ENCODE measurements at regions not wholly inside any gene's neighbourhood (a gene's known extent, or its start where the extent isn't known, plus 50 kb on each side); places are given as distances from the start of the nearest gene placed in this dataset.

- H3K4me3 ChIP-seq (ENCODE audit: low read length): no peak overlapping the region
- no peak overlapping the region for H3K27ac ChIP-seq (ENCODE audit: low read length)
- H3K36me3 ChIP-seq (ENCODE audit: control insufficient read depth, insufficient read depth, low read length): no peaks in the 10 kb centered on the region
- no CpG with 5 or more reads among the region's 5 CpGs for WGBS (ENCODE audit: insufficient coverage, insufficient read length)
- H3K27me3 ChIP-seq (ENCODE audit: control insufficient read depth, insufficient read depth, low read length): no peaks in the 10 kb centered on the region
- H3K9me3 ChIP-seq (ENCODE audit: control insufficient read depth, insufficient read depth, low read length): no peaks in the 10 kb centered on the region
- H3K4me1 ChIP-seq (ENCODE audit: control insufficient read depth, insufficient read depth, low read length): no peaks in the 10 kb centered on the region; the same call in 1 of the 2 replicates
- DNase-seq (ENCODE audit: low read depth, low spot score): no peak
Measured at GRCh38 chr22:19590696-19591095, 66.5 kb upstream of the CLDN5 start.

- WGBS (ENCODE audit: insufficient coverage, insufficient read length): no CpG with 5 or more reads among the region's 2 CpGs
- H3K27ac ChIP-seq (ENCODE audit: low read length): no peak overlapping the region
Measured at GRCh38 chr22:19591568-19591967, 67.4 kb upstream of the CLDN5 start.

GRCh38 chr22:19592464-19592863 lies 68.3 kb upstream of the CLDN5 start:
- Histone ChIP-seq H3K9me3 (ENCODE audit: control insufficient read depth, insufficient read depth, low read length) (no peaks in the 10 kb centered on the region), H3K27ac (ENCODE audit: low read length) (no peak overlapping the region), H3K4me3 (ENCODE audit: low read length) (no peak overlapping the region), H3K4me1 (ENCODE audit: control insufficient read depth, insufficient read depth, low read length) (no peaks in the 10 kb centered on the region; the same call in 1 of the 2 replicates), H3K27me3 (ENCODE audit: control insufficient read depth, insufficient read depth, low read length) (no peaks in the 10 kb centered on the region), H3K36me3 (ENCODE audit: control insufficient read depth, insufficient read depth, low read length) (no peaks in the 10 kb centered on the region)
- DNase-seq (ENCODE audit: low read depth, low spot score): no peak
- WGBS (ENCODE audit: insufficient coverage, insufficient read length): no CpG with 5 or more reads among the region's 4 CpGs

More at GRCh38 chr22:19591568-19591967, 67.4 kb upstream of the CLDN5 start:
- H3K9me3 ChIP-seq (ENCODE audit: control insufficient read depth, insufficient read depth, low read length): no peaks in the 10 kb centered on the region
- DNase-seq (ENCODE audit: low read depth, low spot score): no peak
- no peaks in the 10 kb centered on the region; the same call in 1 of the 2 replicates for H3K4me1 ChIP-seq (ENCODE audit: control insufficient read depth, insufficient read depth, low read length)
- H3K4me3 ChIP-seq (ENCODE audit: low read length): no peak overlapping the region
- no peaks in the 10 kb centered on the region for H3K27me3 ChIP-seq (ENCODE audit: control insufficient read depth, insufficient read depth, low read length)
- no peaks in the 10 kb centered on the region for H3K36me3 ChIP-seq (ENCODE audit: control insufficient read depth, insufficient read depth, low read length)

- no peak for DNase-seq (ENCODE audit: low read depth, low spot score)
- no peaks in the 10 kb centered on the region; the same call in 1 of the 2 replicates for H3K4me1 ChIP-seq (ENCODE audit: control insufficient read depth, insufficient read depth, low read length)
- no peaks in the 10 kb centered on the region for H3K27me3 ChIP-seq (ENCODE audit: control insufficient read depth, insufficient read depth, low read length)
- no peak overlapping the region for H3K27ac ChIP-seq (ENCODE audit: low read length)
- no peak overlapping the region for H3K4me3 ChIP-seq (ENCODE audit: low read length)
- no peaks in the 10 kb centered on the region for H3K36me3 ChIP-seq (ENCODE audit: control insufficient read depth, insufficient read depth, low read length)
- H3K9me3 ChIP-seq (ENCODE audit: control insufficient read depth, insufficient read depth, low read length): no peaks in the 10 kb centered on the region
- no CpG with 5 or more reads among the region's 7 CpGs for WGBS (ENCODE audit: insufficient coverage, insufficient read length)
Measured at GRCh38 chr22:19593991-19594569, 69.9 kb upstream of the CLDN5 start.

GRCh38 chr22:19595532-19595931 lies 71.3 kb upstream of the CLDN5 start:
- Histone ChIP-seq H3K9me3 (ENCODE audit: control insufficient read depth, insufficient read depth, low read length) (no peaks in the 10 kb centered on the region), H3K36me3 (ENCODE audit: control insufficient read depth, insufficient read depth, low read length) (no peaks in the 10 kb centered on the region), H3K27me3 (ENCODE audit: control insufficient read depth, insufficient read depth, low read length) (no peaks in the 10 kb centered on the region), H3K27ac (ENCODE audit: low read length) (no peak overlapping the region), H3K4me1 (ENCODE audit: control insufficient read depth, insufficient read depth, low read length) (no peaks in the 10 kb centered on the region; the same call in 1 of the 2 replicates), H3K4me3 (ENCODE audit: low read length) (no peak overlapping the region)
- DNase-seq (ENCODE audit: low read depth, low spot score): no peak
- no CpG with 5 or more reads among the region's 7 CpGs for WGBS (ENCODE audit: insufficient coverage, insufficient read length)

- no peaks in the 10 kb centered on the region for H3K27me3 ChIP-seq (ENCODE audit: control insufficient read depth, insufficient read depth, low read length)
- H3K4me3 ChIP-seq (ENCODE audit: low read length): no peak overlapping the region
- no peak overlapping the region for H3K27ac ChIP-seq (ENCODE audit: low read length)
- H3K36me3 ChIP-seq (ENCODE audit: control insufficient read depth, insufficient read depth, low read length): no peaks in the 10 kb centered on the region
- no peaks in the 10 kb centered on the region for H3K9me3 ChIP-seq (ENCODE audit: control insufficient read depth, insufficient read depth, low read length)
- no peaks in the 10 kb centered on the region; the same call in 1 of the 2 replicates for H3K4me1 ChIP-seq (ENCODE audit: control insufficient read depth, insufficient read depth, low read length)
- no CpG with 5 or more reads among the region's 20 CpGs for WGBS (ENCODE audit: insufficient coverage, insufficient read length)
- DNase-seq (ENCODE audit: low read depth, low spot score): no peak
Measured at GRCh38 chr22:19596680-19597398, 72.6 kb upstream of the CLDN5 start.

- Histone ChIP-seq H3K27ac (ENCODE audit: low read length) (no peak overlapping the region), H3K4me1 (ENCODE audit: control insufficient read depth, insufficient read depth, low read length) (no peaks in the 10 kb centered on the region), H3K9me3 (ENCODE audit: control insufficient read depth, insufficient read depth, low read length) (no peaks in the 10 kb centered on the region), H3K27me3 (ENCODE audit: control insufficient read depth, insufficient read depth, low read length) (no peaks in the 10 kb centered on the region), H3K4me3 (ENCODE audit: low read length) (no peak overlapping the region), H3K36me3 (ENCODE audit: control insufficient read depth, insufficient read depth, low read length) (no peaks in the 10 kb centered on the region)
- no CpG with 5 or more reads among the region's 7 CpGs for WGBS (ENCODE audit: insufficient coverage, insufficient read length)
- no peak for DNase-seq (ENCODE audit: low read depth, low spot score)
Measured at GRCh38 chr22:19597399-19597735, 73.2 kb upstream of the CLDN5 start.

- H3K4me3 ChIP-seq (ENCODE audit: low read length): no peak overlapping the region
- no peaks in the 10 kb centered on the region for H3K4me1 ChIP-seq (ENCODE audit: control insufficient read depth, insufficient read depth, low read length)
- no peak overlapping the region for H3K27ac ChIP-seq (ENCODE audit: low read length)
- no peaks in the 10 kb centered on the region for H3K9me3 ChIP-seq (ENCODE audit: control insufficient read depth, insufficient read depth, low read length)
- DNase-seq (ENCODE audit: low read depth, low spot score): no peak
- no peaks in the 10 kb centered on the region for H3K36me3 ChIP-seq (ENCODE audit: control insufficient read depth, insufficient read depth, low read length)
- no peaks in the 10 kb centered on the region for H3K27me3 ChIP-seq (ENCODE audit: control insufficient read depth, insufficient read depth, low read length)
- WGBS (ENCODE audit: insufficient coverage, insufficient read length): no CpG with 5 or more reads among the region's 10 CpGs
Measured at GRCh38 chr22:19598054-19598855, 74.0 kb upstream of the CLDN5 start.

- H3K9me3 ChIP-seq (ENCODE audit: control insufficient read depth, insufficient read depth, low read length): no peaks in the 10 kb centered on the region
Measured at GRCh38 chr22:19599004-19599403, 74.8 kb upstream of the CLDN5 start.

GRCh38 chr22:19599626-19600243 lies 75.5 kb upstream of the CLDN5 start:
- no peak for DNase-seq (ENCODE audit: low read depth, low spot score)
- no peak overlapping the region for H3K27ac ChIP-seq (ENCODE audit: low read length)
- WGBS (ENCODE audit: insufficient coverage, insufficient read length): no CpG with 5 or more reads among the region's 12 CpGs
- H3K4me1 ChIP-seq (ENCODE audit: control insufficient read depth, insufficient read depth, low read length): no peaks in the 10 kb centered on the region
- no peak overlapping the region for H3K4me3 ChIP-seq (ENCODE audit: low read length)
- H3K9me3 ChIP-seq (ENCODE audit: control insufficient read depth, insufficient read depth, low read length): no peaks in the 10 kb centered on the region
- H3K36me3 ChIP-seq (ENCODE audit: control insufficient read depth, insufficient read depth, low read length): no peaks in the 10 kb centered on the region
- no peaks in the 10 kb centered on the region for H3K27me3 ChIP-seq (ENCODE audit: control insufficient read depth, insufficient read depth, low read length)

More at GRCh38 chr22:19599004-19599403, 74.8 kb upstream of the CLDN5 start:
- Histone ChIP-seq H3K36me3 (ENCODE audit: control insufficient read depth, insufficient read depth, low read length) (no peaks in the 10 kb centered on the region), H3K4me1 (ENCODE audit: control insufficient read depth, insufficient read depth, low read length) (no peaks in the 10 kb centered on the region), H3K27ac (ENCODE audit: low read length) (no peak overlapping the region), H3K4me3 (ENCODE audit: low read length) (no peak overlapping the region), H3K27me3 (ENCODE audit: control insufficient read depth, insufficient read depth, low read length) (no peaks in the 10 kb centered on the region)
- DNase-seq (ENCODE audit: low read depth, low spot score): no peak
- no CpG with 5 or more reads among the region's 5 CpGs for WGBS (ENCODE audit: insufficient coverage, insufficient read length)
